GM23338 (cell line): ENCODE measurements at regions not wholly inside any gene's neighbourhood (a gene's known extent, or its start where the extent isn't known, plus 50 kb on each side); places are given as distances from the start of the nearest gene placed in this dataset.

ENCODE experiments used
- ATAC-seq: fragments of 200-7000 bp; cut with Tn5 transposase; 3 replicates; pipeline ENCODE4 v1.9.1; 2020
- DNase-seq: peaks from one replicate; pipeline ENCODE4 v3.0.0-alpha.2; 2015; ENCODE audit warnings: low spot score
- H2AFZ ChIP-seq: fragments of 200-600 bp; sonication (generic); 2 replicates; pipeline ENCODE4 v1.8.0; 2016; ENCODE audit warnings: antibody characterized with exemption, mild to moderate bottlenecking, moderate library complexity
- H3F3A ChIP-seq: fragments of 200-600 bp; sonication (generic); replicated peaks from 2 replicates; pipeline ENCODE4 v1.8.0; 2017; ENCODE audit warnings: antibody characterized with exemption, mixed run types, low read depth
- H3K27ac ChIP-seq: fragments of 200-600 bp; sonication (generic); 2 replicates; pipeline ENCODE4 v1.6.1; 2016; ENCODE audit warnings: low read depth
- H3K27me3 ChIP-seq: fragments of 200-600 bp; sonication (generic); 2 replicates; pipeline ENCODE4 v1.8.0; 2016; ENCODE audit warnings: mild to moderate bottlenecking, mixed run types, moderate library complexity; ENCODE audit not compliant: insufficient read depth
- H3K36me3 ChIP-seq: fragments of 200-600 bp; sonication (generic); 2 replicates; pipeline ENCODE4 v1.8.0; 2016; ENCODE audit warnings: mild to moderate bottlenecking; ENCODE audit not compliant: insufficient read depth
- H3K4me1 ChIP-seq: fragments of 200-600 bp; sonication (generic); 2 replicates; pipeline ENCODE4 v1.8.0; 2016; ENCODE audit warnings: mild to moderate bottlenecking, moderate library complexity; ENCODE audit not compliant: insufficient read depth
- H3K4me2 ChIP-seq: fragments of 200-600 bp; sonication (generic); 2 replicates; pipeline ENCODE4 v1.7.1; 2017; ENCODE audit warnings: mixed run types
- H3K4me3 ChIP-seq: fragments of 200-600 bp; sonication (generic); 2 replicates; pipeline ENCODE4 v1.6.1; 2016; ENCODE audit warnings: mixed run types
- H3K79me2 ChIP-seq: fragments of 200-600 bp; sonication (generic); replicated peaks from 2 replicates; pipeline ENCODE4 v1.8.0; 2017; ENCODE audit warnings: mild to moderate bottlenecking; ENCODE audit not compliant: insufficient read depth
- H3K9me2 ChIP-seq: fragments of 200-600 bp; sonication (generic); 2 replicates; pipeline ENCODE4 v1.8.0; 2017; ENCODE audit not compliant: insufficient read depth
- H4K20me1 ChIP-seq: fragments of 200-600 bp; sonication (generic); replicated peaks from 2 replicates; pipeline ENCODE4 v1.8.0; 2017; ENCODE audit warnings: mild to moderate bottlenecking; ENCODE audit not compliant: insufficient read depth
- H3K27ac Mint-ChIP-seq: 2 replicates; pipeline ENCODE4 v1.8.0; 2020; ENCODE audit warnings: inconsistent platforms, mild to moderate bottlenecking, moderate library complexity, mixed read lengths
- H3K27me3 Mint-ChIP-seq: 3 replicates; pipeline ENCODE4 v1.8.0; 2022; ENCODE audit warnings: low read depth, mild to moderate bottlenecking, moderate library complexity, mixed read lengths, inconsistent platforms; ENCODE audit not compliant: insufficient read depth, poor library complexity
- H3K36me3 Mint-ChIP-seq: 3 replicates; pipeline ENCODE4 v1.8.0; 2021; ENCODE audit warnings: low read depth, mild to moderate bottlenecking, inconsistent platforms, moderate library complexity, mixed read lengths
- H3K4me1 Mint-ChIP-seq: 3 replicates; pipeline ENCODE4 v1.8.0; 2020; ENCODE audit warnings: mild to moderate bottlenecking, inconsistent platforms, mixed read lengths
- H3K4me3 Mint-ChIP-seq: 3 replicates; pipeline ENCODE4 v1.8.0; 2021; ENCODE audit warnings: moderate library complexity, mild to moderate bottlenecking, inconsistent platforms, mixed read lengths
- H3K9me3 Mint-ChIP-seq: 3 replicates; pipeline ENCODE4 v1.8.0; 2020; ENCODE audit warnings: moderate library complexity, mild to moderate bottlenecking, inconsistent platforms, mixed read lengths
- CREB1 ChIP-seq: fragments of 250-450 bp; sonication (Bioruptor Pico); IDR thresholded peaks from 2 replicates; pipeline ENCODE4 v1.5.0; 2020; ENCODE audit warnings: low read depth, mild to moderate bottlenecking, moderate library complexity
- JUNB ChIP-seq: IDR thresholded peaks from one replicate; pipeline ENCODE4 v1.6.1; 2016; ENCODE audit warnings: antibody characterized with exemption; ENCODE audit not compliant: unreplicated experiment
- STAT1 ChIP-seq: IDR thresholded peaks from one replicate; pipeline ENCODE4 v1.6.1; 2016; ENCODE audit warnings: antibody characterized with exemption; ENCODE audit not compliant: unreplicated experiment
- ZNF114 ChIP-seq: fragments of 250-450 bp; sonication (Bioruptor Pico); IDR thresholded peaks from 2 replicates; pipeline ENCODE4 v1.5.0; 2020; ENCODE audit warnings: mild to moderate bottlenecking, moderate library complexity
- ZNF462 ChIP-seq: fragments of 250-450 bp; sonication (Bioruptor Pico); IDR thresholded peaks from 2 replicates; pipeline ENCODE4 v1.5.0; 2020; ENCODE audit warnings: mild to moderate bottlenecking, moderate library complexity

- no peaks in the 10 kb centered on the region for H3K27me3 Mint-ChIP-seq
- no peaks in the 10 kb centered on the region; the same call in 2 of the 3 replicates for H3K9me3 Mint-ChIP-seq
These were observed 100.1 kb upstream of the UXS1 start for GRCh38 chr2:106294182-106294581.

GRCh38 chr2:106293271-106293783, 99.2 kb upstream of the UXS1 start:
- TF ChIP-seq ZNF462 (CRISPR knock-in tag), result no peak
- no peak for TF ChIP-seq JUNB
- TF ChIP-seq CREB1, result no peak
- no peak for TF ChIP-seq STAT1

More at GRCh38 chr2:106294182-106294581, 100.1 kb upstream of the UXS1 start:
- Histone ChIP-seq H3K36me3 (no peaks in the 10 kb centered on the region), H3F3A (no peaks in the 10 kb centered on the region), H4K20me1 (no peaks in the 10 kb centered on the region), H3K4me2 (no peak overlapping the region), H3K4me3 (no peak overlapping the region), H3K9me2 (no peaks in the 10 kb centered on the region), H3K4me1 (no peaks in the 10 kb centered on the region), H3K79me2 (no peaks in the 10 kb centered on the region), H3K27ac (no peak overlapping the region), H2AFZ (no peak overlapping the region), H3K27me3 (no peaks in the 10 kb centered on the region)
- DNase-seq (no peak), ATAC-seq (no peak)
- no peak for TF ChIP-seq ZNF114 (CRISPR knock-in tag)
- H3K36me3 Mint-ChIP-seq, result no peaks in the 10 kb centered on the region
- H3K27ac Mint-ChIP-seq, result no peak overlapping the region
- no peaks in the 10 kb centered on the region for H3K4me1 Mint-ChIP-seq
- H3K4me3 Mint-ChIP-seq, result no peak overlapping the region

More at GRCh38 chr2:106293271-106293783, 99.2 kb upstream of the UXS1 start:
- Histone ChIP-seq H3K79me2 (no peaks in the 10 kb centered on the region), H3F3A (no peaks in the 10 kb centered on the region), H3K9me2 (no peaks in the 10 kb centered on the region), H3K4me3 (no peak overlapping the region), H3K4me2 (no peak overlapping the region), H3K27ac (no peak overlapping the region), H2AFZ (no peak overlapping the region), H3K36me3 (no peaks in the 10 kb centered on the region), H4K20me1 (no peaks in the 10 kb centered on the region), H3K4me1 (no peaks in the 10 kb centered on the region), H3K27me3 (no peaks in the 10 kb centered on the region)
- Mint-ChIP-seq H3K4me3 (no peak overlapping the region), H3K27me3 (no peaks in the 10 kb centered on the region), H3K4me1 (no peaks in the 10 kb centered on the region), H3K27ac (no peak overlapping the region), H3K36me3 (no peaks in the 10 kb centered on the region), H3K9me3 (no peaks in the 10 kb centered on the region; the same call in 2 of the 3 replicates)
- DNase-seq, result no peak
- no peak for ATAC-seq
